Endodermal cell (in vitro differentiated cells): ENCODE measurements at regions not wholly inside any gene's neighbourhood (a gene's known extent, or its start where the extent isn't known, plus 50 kb on each side); places are given as distances from the start of the nearest gene placed in this dataset.

Experiments
- DNase-seq: peaks from one replicate; pipeline ENCODE4 v3.0.0-alpha.2; 2017
- H3K27ac ChIP-seq: 2 replicates; pipeline ENCODE4 v1.5.1; 2013; ENCODE audit warnings: mild to moderate bottlenecking, low read depth, low read length, moderate library complexity
- H3K27me3 ChIP-seq: 2 replicates; pipeline ENCODE4 v1.6.1; 2013; ENCODE audit warnings: mild to moderate bottlenecking, low read length, moderate library complexity; ENCODE audit not compliant: insufficient read depth, control insufficient read depth, poor library complexity, severe bottlenecking
- H3K36me3 ChIP-seq: 2 replicates; pipeline ENCODE4 v1.7.0; 2013; ENCODE audit warnings: mild to moderate bottlenecking, low read length, moderate library complexity; ENCODE audit not compliant: control insufficient read depth, insufficient read depth
- H3K4me1 ChIP-seq: one replicate; pipeline ENCODE4 v1.7.0; 2013; ENCODE audit warnings: low read length; ENCODE audit not compliant: control insufficient read depth, insufficient read depth
- H3K4me3 ChIP-seq: 2 replicates; pipeline ENCODE4 v1.5.1; 2013; ENCODE audit warnings: mild to moderate bottlenecking, low read length, moderate library complexity
- H3K9ac ChIP-seq: 2 replicates; pipeline ENCODE4 v1.6.1; 2013; ENCODE audit warnings: mild to moderate bottlenecking, low read length, moderate library complexity; ENCODE audit not compliant: poor library complexity, severe bottlenecking; ENCODE audit errors: extremely low read depth
- H3K9me3 ChIP-seq: 2 replicates; pipeline ENCODE4 v1.6.1; 2013; ENCODE audit warnings: mild to moderate bottlenecking, low read length, moderate library complexity; ENCODE audit not compliant: control insufficient read depth
- H3K27ac Mint-ChIP-seq: 2 replicates; pipeline ENCODE4 v1.8.0; 2020; ENCODE audit warnings: mixed read lengths
- H3K27me3 Mint-ChIP-seq: 2 replicates; pipeline ENCODE4 v1.8.0; 2021; ENCODE audit warnings: mild to moderate bottlenecking, mixed read lengths; ENCODE audit not compliant: insufficient read depth
- H3K36me3 Mint-ChIP-seq: 2 replicates; pipeline ENCODE4 v1.8.0; 2020; ENCODE audit warnings: low read depth, mixed read lengths
- H3K4me1 Mint-ChIP-seq: 2 replicates; pipeline ENCODE4 v1.8.0; 2020; ENCODE audit warnings: mixed read lengths
- H3K4me3 Mint-ChIP-seq: 2 replicates; pipeline ENCODE4 v1.8.0; 2020; ENCODE audit warnings: mild to moderate bottlenecking, moderate library complexity, mixed read lengths
- H3K9me3 Mint-ChIP-seq: 2 replicates; pipeline ENCODE4 v1.8.0; 2020; ENCODE audit warnings: mild to moderate bottlenecking, mixed read lengths
- WGBS, 2 experiments: methylation state at CpG; one replicate each; pipeline versions ENCODE4 v1.1.5 to v1.1.7; 2013; ENCODE audit warnings: missing lambda C conversion rate in 2 of 2, mixed read lengths in 1 of 2; ENCODE audit not compliant: insufficient coverage in 1 of 2, insufficient read length in 1 of 2; 5-methylcytosine and 5-hydroxymethylcytosine counted together
- TF ChIP-seq, protein P1 (sequence below): fragments of 200-600 bp; sonication (generic); conservative IDR thresholded peaks from 2 replicates; pipeline ENCODE4 v1.5.0; 2021; ENCODE audit warnings: antibody characterized with exemption, mild to moderate bottlenecking

DNA sequence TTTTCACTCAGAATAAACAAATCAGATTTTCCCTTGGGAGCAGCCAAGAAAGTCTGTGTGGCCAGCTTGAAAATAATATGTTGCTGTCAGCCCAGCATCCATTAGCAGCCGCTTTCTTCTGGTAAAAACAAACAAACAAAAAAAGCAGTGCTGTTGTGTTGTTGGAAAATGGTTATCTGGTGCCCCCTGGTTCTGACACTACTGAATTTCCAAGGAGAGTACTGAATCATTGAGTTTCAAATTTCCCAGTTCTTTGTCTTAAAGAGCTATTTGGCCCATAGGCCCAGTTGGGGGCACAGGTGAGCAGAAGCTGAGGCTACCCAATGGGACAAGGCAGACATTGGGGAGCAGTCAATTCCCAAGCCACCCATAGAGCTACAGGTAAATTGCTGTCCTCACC, 995.9 kb downstream of the UQCRFS1 start:
- DNase-seq: peak; percentile 75
- Histone ChIP-seq H3K4me1 (peaks cover 5% of the 10 kb centered on the region), H3K27me3 (no peaks in the 10 kb centered on the region), H3K36me3 (no peaks in the 10 kb centered on the region), H3K4me3 (no peak overlapping the region), H3K9ac (no peak overlapping the region), H3K27ac (no peak overlapping the region), H3K9me3 (no peaks in the 10 kb centered on the region)
- H3K4me1 Mint-ChIP-seq: peaks cover 32% of the 10 kb centered on the region
- H3K27me3 Mint-ChIP-seq: peaks cover 3% of the 10 kb centered on the region
- TF ChIP-seq, protein P1, sequence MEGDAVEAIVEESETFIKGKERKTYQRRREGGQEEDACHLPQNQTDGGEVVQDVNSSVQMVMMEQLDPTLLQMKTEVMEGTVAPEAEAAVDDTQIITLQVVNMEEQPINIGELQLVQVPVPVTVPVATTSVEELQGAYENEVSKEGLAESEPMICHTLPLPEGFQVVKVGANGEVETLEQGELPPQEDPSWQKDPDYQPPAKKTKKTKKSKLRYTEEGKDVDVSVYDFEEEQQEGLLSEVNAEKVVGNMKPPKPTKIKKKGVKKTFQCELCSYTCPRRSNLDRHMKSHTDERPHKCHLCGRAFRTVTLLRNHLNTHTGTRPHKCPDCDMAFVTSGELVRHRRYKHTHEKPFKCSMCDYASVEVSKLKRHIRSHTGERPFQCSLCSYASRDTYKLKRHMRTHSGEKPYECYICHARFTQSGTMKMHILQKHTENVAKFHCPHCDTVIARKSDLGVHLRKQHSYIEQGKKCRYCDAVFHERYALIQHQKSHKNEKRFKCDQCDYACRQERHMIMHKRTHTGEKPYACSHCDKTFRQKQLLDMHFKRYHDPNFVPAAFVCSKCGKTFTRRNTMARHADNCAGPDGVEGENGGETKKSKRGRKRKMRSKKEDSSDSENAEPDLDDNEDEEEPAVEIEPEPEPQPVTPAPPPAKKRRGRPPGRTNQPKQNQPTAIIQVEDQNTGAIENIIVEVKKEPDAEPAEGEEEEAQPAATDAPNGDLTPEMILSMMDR: peak; percentile 75
- no peak overlapping the region for H3K4me3 Mint-ChIP-seq
- H3K9me3 Mint-ChIP-seq: no peaks in the 10 kb centered on the region
- H3K27ac Mint-ChIP-seq: no peak overlapping the region
- H3K36me3 Mint-ChIP-seq: no peaks in the 10 kb centered on the region
- WGBS, 2 experiments: 27% methylated on average over 1 of the region's 1 CpG; no CpG with 5 or more reads in 1 of the 2 experiments

DNA sequence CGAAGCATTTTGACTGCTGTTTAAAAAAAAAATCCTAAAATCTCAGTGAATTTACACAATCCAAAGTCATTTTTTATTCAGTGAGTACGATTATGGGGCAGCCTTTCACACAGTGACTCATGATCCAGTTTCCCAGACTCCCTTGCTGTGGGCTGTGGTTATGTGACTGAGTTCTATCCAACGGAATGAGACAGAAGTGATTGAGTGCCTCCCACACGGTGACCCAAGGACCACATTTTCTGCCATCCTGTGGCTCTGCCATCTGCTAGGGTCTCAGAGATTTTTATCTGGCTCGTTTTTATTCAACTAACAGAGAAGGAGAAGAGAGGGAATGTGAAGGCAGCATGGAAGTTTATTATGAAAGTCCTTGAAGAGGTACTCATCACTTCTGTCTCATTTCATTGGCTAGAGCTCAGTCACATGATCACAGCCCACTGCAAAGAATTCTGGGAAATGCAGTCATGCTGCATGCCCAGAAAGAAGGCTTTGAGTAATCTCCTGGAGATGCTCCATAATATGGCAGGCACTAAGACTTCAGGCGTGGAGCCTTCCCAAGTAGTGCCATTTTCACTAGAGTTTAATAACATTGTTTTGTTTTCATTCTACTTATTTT, 999.4 kb downstream of the UQCRFS1 start:
- Mint-ChIP-seq H3K9me3 (no peaks in the 10 kb centered on the region), H3K4me3 (no peak overlapping the region), H3K4me1 (peaks cover 25% of the 10 kb centered on the region), H3K27ac (no peak overlapping the region), H3K27me3 (no peaks in the 10 kb centered on the region), H3K36me3 (no peaks in the 10 kb centered on the region)
- Histone ChIP-seq H3K27me3 (no peaks in the 10 kb centered on the region), H3K9ac (no peak overlapping the region), H3K36me3 (no peaks in the 10 kb centered on the region), H3K4me3 (no peak overlapping the region), H3K9me3 (no peaks in the 10 kb centered on the region), H3K4me1 (peaks cover 5% of the 10 kb centered on the region), H3K27ac (no peak overlapping the region)
- TF ChIP-seq, protein P1: no peak
- DNase-seq: no peak
- 92 to 93% methylated on average over 3 to 6 of the region's 6 CpGs for WGBS, 2 experiments

DNA sequence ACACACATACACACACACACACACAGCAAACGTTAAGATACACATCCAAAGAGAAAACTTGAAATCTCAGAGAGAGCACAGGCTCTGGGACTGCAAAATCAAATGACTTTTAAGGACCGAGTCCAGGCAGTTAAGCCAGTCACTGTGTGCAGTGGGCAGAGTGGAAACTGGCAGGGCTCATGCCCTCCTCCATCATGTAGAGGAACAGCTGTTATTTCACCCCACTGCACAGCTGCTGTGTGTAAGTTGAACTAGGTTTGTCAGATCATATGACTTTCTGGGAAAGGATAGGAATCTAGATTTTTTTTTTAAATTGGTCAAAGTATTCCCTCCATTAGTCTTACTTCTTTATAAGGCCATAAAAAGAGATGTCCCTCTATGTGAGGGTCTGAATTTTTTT, 1002.1 kb downstream of the UQCRFS1 start:
- 96 to 100% methylated on average over 1 to 2 of the region's 2 CpGs for WGBS, 2 experiments
- H3K27me3 ChIP-seq: no peaks in the 10 kb centered on the region
- Mint-ChIP-seq H3K4me1 (peaks cover 13% of the 10 kb centered on the region), H3K9me3 (no peaks in the 10 kb centered on the region), H3K27me3 (no peaks in the 10 kb centered on the region), H3K36me3 (no peaks in the 10 kb centered on the region), H3K27ac (no peak overlapping the region), H3K4me3 (no peak overlapping the region)
- no peak overlapping the region for H3K4me3 ChIP-seq
- TF ChIP-seq, protein P1: no peak
- H3K9ac ChIP-seq: no peak overlapping the region
- no peak overlapping the region for H3K27ac ChIP-seq
- H3K4me1 ChIP-seq: peaks cover 5% of the 10 kb centered on the region
- DNase-seq: peak; percentile 12
- no peaks in the 10 kb centered on the region for H3K9me3 ChIP-seq
- no peaks in the 10 kb centered on the region for H3K36me3 ChIP-seq
